ENCODE measurements at regions not wholly inside any gene's neighbourhood (a gene's known extent, or its start where the extent isn't known, plus 50 kb on each side); places are given as distances from the start of the nearest gene placed in this dataset.

DNA sequence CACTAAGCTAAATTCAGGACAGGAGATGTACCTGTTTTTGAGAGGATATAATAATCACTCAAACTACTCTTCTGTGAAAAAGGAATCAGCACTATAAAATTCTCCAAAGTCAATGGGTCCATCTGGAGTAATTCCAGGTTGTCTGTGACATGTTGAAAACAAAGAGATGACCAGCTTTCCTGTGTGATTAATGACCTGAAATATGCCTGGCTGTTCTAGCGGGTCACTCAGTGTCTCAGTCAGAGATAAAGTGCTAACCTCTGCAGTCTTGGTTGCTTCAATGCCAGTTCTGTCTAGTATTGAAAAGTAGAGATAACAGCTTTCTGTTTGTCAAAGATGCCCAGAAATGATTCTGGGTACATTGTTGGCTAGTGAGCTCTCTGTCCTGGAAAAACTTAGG lies 722.6 kb upstream of the TENM4 start:
- TF ChIP-seq EZH2 (IDR thresholded peaks at IDR 0.05; ENCODE audit: borderline replicate concordance, low read depth, low read length, severe bottlenecking), result no peak
- TF ChIP-seq, protein P1, sequence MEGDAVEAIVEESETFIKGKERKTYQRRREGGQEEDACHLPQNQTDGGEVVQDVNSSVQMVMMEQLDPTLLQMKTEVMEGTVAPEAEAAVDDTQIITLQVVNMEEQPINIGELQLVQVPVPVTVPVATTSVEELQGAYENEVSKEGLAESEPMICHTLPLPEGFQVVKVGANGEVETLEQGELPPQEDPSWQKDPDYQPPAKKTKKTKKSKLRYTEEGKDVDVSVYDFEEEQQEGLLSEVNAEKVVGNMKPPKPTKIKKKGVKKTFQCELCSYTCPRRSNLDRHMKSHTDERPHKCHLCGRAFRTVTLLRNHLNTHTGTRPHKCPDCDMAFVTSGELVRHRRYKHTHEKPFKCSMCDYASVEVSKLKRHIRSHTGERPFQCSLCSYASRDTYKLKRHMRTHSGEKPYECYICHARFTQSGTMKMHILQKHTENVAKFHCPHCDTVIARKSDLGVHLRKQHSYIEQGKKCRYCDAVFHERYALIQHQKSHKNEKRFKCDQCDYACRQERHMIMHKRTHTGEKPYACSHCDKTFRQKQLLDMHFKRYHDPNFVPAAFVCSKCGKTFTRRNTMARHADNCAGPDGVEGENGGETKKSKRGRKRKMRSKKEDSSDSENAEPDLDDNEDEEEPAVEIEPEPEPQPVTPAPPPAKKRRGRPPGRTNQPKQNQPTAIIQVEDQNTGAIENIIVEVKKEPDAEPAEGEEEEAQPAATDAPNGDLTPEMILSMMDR (IDR thresholded peaks at IDR 0.05; ENCODE audit: extremely low read depth in 1 of 2, insufficient read depth in 1 of 2, low read depth in 1 of 2, low read length in 2 of 2), result no peak
- TF ChIP-seq POLR2A (IDR thresholded peaks at IDR 0.05; ENCODE audit: low read depth, low read length), result no peak
- no peak for TF ChIP-seq POLR2AphosphoS5 (IDR thresholded peaks at IDR 0.05; ENCODE audit: insufficient read depth, low read depth, low read length)
- no peak for TF ChIP-seq JUN (IDR thresholded peaks at IDR 0.05; ENCODE audit: borderline replicate concordance, insufficient read depth, insufficient read length, low read depth)
- no peak for TF ChIP-seq MYC (IDR thresholded peaks at IDR 0.05; ENCODE audit: low read depth, low read length)
- no peak for TF ChIP-seq GATA2 (IDR thresholded peaks at IDR 0.05; ENCODE audit: insufficient read depth, insufficient read length, low read depth, low read length)
- TF ChIP-seq FOS (IDR thresholded peaks at IDR 0.05; ENCODE audit: borderline replicate concordance, insufficient read depth, low read length), result no peak
- TF ChIP-seq, protein P2, sequence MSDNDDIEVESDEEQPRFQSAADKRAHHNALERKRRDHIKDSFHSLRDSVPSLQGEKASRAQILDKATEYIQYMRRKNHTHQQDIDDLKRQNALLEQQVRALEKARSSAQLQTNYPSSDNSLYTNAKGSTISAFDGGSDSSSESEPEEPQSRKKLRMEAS (IDR thresholded peaks at IDR 0.05; ENCODE audit: insufficient read depth, insufficient read length), result no peak
